ENCODE measurements at regions not wholly inside any gene's neighbourhood (a gene's known extent, or its start where the extent isn't known, plus 50 kb on each side); places are given as distances from the start of the nearest gene placed in this dataset.

DNA sequence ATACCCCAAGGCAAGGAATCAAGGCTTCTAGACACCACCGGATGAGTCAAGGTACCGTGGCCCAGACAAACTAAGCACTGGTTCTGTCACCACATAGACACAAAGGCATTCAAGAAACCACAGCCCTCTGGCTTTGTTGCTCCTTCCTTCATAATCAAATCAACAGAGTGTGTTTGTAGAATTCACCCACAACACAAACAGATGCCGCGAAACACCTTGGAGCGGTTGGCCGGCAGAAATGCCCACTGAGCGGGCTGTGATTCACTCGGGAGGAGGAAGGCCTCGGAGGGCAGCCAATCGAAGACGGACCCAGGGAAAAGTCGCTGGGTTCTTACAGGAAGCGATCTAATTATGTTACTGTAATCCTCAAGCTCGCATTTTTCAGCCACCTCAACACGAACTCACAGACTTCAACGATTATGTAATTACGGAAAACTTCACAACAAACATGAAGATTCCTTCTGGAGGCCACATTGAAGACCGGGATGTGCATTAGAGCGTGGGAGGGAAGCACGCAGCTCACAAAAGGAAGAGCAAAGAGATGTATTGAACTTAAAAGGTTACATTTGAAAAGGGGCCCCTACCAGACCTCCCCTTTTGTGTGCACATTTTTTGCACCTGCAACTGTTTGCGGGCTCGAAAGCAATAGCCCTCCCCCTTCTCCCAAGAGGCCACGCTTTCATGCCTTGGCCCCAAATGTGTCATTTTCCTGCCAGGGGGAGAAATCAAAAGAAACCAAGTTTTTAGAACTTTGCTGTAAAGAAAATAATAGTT lies 184.7 kb upstream of the PREP start:
- DNase-seq (ENCODE audit: low spot score), result peak; percentile 26

DNA sequence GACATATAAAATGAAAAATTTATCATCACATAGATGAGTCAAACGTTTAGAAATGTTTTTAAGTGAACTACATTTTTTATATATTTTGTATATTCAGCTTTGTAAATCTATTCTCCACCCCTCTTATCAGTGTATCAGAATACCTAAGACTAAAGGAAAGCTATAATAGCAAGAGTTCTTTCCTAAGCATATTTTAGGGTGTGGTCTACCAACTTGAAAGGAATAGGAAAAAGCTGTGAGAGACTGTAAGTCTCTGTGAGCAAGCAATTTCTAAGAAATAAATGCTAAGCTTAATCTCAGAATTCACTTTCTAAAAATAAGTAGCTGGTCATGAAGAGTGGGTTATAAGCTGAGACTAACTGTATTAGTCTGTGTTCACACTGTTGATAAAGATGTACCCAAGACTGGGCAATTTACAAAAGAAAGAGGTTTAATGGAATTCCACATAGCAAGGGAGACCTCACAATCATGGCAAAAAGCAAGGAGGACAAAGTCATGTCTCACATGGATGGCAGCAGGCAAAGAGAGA lies 175.4 kb upstream of the PREP start:
- no peak for DNase-seq (ENCODE audit: low spot score)

DNA sequence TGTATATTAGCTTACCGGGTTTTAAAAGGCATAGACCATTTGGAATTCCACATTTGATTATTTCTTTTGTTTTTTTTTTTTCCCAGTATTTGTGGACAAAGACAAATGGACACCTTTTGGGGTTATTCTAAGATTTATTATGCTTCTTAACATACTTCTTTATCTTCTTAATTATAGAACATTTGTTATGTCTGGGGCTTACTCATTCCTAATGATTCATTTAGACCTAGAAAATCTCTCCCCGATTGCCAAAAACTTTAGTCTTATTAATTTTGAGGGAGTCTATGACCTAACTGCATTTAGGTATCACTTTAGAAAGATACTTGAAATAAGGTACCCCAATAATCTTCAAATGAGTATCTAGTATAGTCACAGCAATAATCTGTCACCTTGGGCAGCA lies 170.7 kb upstream of the PREP start:
- no peak for DNase-seq (ENCODE audit: low spot score)

DNA sequence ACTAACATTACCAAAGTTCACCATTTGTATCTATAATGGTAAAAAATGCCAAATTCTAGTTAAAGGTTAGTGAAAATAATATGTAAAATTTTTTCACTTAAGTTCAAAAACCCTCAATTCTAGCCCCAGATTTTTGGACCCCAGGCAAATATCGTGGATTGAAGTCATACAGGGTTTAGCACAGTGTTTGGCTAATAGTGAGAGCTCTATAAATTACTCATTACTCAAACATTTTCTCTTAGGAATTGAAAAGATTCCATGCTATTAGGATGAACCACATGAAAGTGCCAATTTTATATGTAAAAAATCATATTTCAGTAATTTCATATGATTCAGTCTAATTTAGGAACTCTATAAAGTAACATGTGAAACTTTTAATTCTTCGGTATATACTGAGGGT lies 170.3 kb upstream of the PREP start:
- DNase-seq (ENCODE audit: low spot score), result no peak

DNA sequence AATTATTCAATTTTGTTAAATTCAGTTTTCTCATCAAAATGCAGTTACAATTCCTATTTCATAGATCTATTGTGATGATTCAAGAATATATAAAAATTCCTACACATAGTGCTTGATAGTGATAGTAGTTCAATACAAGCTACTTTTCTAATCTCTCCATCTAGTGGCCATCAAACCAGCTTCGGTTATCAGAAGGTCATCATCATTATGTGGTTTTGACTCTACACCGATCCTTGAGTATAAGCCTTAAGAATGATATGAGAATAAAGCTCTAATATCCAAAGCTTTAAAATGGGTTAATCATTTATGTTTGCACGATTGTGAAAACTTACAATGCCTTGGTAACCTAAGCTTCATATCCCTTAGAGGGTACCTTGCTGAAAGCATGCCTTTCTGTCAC lies 167.5 kb upstream of the PREP start:
- DNase-seq (ENCODE audit: low spot score), result peak; percentile 9

DNA sequence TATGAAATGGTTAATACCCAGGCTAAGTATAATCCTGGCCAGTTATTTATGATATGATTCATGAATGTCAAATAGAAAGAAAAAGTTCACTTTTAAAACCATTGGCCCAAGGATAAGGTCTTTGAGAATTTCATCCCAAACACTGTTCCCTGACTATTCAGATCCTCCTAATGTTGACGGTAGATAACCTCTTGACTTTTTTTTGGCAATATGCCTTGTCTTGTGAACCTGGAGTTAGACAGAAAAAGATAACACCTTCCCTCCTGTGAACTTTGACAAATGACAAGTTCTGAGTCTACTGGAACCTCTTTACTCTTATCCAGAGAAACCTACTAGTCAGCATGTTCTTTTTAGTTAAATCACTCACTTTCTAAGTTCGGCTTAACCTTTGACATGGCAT lies 166.8 kb upstream of the PREP start:
- DNase-seq (ENCODE audit: low spot score), result no peak

DNA sequence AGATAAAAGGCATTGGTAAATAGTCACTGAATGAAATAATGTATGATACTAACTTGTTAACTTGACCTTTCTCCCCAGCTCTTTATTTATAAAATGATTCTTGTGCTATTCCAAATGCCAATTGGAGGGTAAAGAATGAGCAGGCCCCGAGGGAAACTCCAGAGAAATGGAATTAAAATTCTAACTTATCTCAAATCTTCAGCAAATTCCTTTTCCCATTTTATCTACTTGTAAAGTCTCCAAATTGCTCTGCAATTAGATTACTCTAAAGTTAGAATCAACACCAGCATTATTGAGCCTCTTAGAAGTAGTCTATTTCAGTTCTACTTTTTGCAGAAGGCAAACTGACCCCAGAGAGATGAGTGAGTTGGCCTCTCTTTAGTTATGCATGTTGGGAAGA lies 165.9 kb upstream of the PREP start:
- DNase-seq (ENCODE audit: low spot score), result no peak

DNA sequence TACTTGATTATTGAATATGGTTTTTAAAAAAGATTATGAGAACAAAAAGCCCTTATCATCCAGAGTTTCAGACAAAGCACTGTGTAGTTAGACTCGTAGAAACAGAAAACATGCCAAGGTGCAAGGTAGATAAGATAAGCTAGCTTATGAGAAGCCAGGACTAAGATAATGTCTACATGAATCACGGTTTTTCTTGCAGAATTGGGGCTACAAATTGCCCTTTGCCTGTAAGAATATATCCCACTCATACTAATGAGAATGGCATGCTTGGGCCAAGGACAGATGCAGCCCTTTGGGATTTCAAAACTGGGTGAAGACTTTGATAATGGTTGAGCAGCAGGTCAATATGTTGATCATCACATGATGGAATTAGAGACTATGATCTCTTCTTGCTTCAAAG lies 165.3 kb upstream of the PREP start:
- no peak for DNase-seq (ENCODE audit: low spot score)

DNA sequence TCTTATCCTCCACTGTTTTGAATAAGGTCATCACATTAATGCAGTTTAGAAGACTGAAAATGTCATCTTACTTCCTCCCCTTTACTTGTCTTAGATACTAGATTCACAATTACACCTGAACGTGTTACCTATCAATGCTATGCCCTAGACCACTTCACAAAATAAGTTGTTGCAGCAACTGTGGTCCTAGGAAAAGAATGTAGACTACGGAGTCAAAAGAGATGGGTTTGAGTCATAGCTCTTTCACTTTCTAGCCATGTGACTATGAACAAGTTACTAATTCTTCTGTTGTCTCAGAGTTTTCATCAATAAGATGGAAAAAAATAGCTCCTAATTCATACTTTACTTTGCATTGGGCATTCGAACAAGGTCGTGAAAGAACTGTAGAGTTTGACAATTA lies 164.3 kb upstream of the PREP start:
- DNase-seq (ENCODE audit: low spot score), result no peak

DNA sequence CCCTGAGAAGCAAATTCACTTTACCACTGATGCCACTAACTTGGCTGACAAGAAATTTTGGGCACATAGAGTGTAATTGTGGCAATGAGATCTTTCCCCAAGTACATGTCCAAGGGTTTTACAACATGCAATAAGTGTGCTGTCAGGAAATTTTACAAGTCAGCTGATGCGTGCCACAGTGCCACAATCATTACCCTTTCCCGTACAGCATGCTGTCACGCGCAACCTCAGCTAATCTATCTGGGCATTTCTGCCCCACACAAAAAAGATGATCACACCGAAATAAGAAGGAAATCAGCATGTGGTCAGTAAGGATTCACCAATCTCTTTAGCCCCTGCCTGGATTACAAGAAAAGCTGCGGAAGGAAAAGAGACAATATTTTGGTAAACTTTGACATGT lies 163.6 kb upstream of the PREP start:
- no peak for DNase-seq (ENCODE audit: low spot score)

DNA sequence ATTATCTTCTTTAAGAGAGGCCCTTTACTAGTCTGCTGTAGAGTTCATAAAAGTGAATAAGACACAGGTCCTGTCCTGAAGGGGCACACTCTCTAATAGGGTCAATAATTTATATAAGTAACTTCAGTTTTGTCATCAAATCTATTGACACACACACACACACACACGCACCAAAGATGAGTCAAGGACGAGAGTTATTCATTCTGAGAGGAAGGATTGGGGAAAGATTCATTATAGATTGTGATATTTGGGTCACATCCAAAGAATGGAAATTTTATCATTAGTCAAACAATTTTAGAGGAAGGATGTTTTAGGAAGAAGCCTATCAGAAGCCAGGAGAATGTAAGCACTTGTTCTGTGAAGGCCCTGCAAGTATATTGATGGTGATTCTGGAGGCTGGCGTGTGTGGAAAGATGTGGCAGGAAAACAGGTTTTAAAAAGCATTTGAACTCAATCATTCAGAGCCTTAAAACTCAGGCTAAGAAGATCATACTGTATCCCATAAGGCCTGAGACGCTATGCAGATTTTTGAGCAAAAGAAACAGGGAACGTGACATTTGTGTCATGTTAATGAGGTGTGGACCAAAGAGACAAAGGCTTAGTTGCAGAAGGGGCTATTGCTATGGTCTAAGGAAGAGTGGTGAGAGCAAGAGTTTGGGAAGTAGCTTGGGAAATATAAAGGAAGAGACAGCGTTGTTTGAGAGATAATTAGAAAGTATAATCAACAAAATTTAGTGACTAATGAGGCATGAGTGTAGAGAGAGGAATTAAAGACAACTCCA lies 161.4 kb upstream of the PREP start:
- DNase-seq (ENCODE audit: low spot score), result no peak

DNA sequence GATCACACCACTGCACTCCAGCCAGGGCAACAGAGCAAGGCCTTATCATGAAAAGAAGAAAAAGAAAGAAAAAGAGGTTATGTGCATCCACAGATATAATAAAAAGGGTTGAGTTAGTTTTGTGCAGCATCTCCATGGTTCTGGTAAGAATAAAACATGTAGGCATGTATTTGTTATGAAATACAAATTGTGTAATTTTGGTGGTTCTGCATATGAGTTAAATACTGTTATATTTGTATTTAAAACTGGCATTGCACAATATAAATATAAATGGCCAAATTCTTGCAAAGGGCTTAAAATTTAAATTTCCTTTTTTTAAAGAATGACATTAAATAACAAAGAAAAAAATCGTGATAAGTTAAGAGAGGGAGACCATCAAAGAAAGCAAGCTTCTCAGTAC lies 159.1 kb upstream of the PREP start:
- no peak for DNase-seq (ENCODE audit: low spot score)

DNA sequence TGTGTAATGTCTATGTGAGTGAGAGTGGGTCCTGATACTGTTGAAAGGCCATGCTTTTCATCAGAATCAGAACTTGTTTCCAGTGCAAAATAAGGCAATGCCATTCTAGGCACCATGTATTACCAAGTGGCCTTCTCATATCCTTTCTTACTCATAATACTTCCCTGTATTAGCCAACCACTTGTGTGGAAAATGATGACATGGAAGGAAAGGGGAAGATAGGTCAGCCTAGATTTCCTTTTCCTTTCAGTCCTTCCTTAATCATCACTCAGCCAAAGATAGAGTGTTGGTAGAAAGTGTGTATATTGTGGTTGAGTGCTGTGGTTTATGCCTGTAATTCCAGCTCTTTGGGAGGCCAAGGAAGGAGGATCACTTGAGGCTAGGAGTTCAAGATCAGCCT lies 158.6 kb upstream of the PREP start:
- no peak for DNase-seq (ENCODE audit: low spot score)

DNA sequence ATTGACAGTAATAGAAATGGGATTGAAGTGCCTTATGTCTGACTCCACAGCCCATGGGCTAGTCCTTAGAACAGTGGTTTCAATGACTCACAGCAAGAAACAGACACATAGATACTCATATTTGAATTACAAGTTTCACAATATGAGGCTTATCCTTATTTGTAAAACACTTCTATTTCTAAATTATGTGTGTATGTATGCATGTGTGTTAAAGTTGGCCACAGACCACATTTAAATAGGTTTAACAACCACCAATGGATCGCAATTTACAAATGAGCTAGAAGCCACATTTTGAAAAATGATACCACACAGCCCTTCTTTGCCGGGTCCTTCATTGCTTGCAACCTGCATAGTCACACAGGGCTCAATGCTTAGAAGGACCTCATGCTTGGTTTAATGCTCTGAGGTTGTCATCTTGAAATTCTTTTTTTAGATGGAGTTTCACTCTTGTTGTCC lies 157.8 kb upstream of the PREP start:
- DNase-seq (ENCODE audit: low spot score), result no peak

DNA sequence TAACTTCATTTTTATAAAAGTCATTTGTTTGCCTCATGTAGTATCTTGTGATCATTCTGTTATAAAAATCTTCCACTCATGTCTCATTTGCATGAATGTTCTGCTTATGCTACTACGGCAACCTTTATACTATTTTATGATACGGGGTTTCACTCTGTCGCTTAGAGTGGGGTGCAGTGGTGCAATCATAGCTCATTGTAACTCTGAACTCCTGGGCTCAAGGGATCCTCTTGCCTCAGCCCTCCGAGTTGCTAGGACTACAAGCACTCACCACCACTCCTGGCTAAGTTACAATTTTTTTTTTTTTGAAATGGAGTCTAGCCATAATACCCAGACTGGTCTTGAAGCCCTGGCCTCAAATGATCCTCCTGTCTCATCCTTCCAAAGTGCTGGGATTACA lies 154.4 kb upstream of the PREP start:
- no peak for DNase-seq (ENCODE audit: low spot score)

DNA sequence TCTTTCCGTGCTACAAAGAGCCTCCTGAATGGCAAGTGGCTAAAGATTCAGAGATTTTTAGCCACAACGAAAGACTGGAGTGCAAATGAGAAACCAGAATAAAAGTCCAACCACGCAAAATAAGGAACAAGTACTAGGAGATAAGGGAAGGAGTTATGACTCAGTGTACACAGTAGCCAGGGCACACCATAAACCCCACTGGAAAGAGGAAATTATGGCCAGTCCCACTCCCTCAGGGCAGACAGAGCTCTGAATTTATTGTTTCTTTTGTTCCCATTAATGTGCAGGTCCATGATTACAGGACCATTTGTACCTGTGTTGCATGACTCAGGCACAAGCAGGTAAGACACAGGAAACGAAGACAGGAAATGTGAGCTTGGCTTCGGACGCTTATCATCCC lies 150.3 kb upstream of the PREP start:
- DNase-seq (ENCODE audit: low spot score), result no peak

DNA sequence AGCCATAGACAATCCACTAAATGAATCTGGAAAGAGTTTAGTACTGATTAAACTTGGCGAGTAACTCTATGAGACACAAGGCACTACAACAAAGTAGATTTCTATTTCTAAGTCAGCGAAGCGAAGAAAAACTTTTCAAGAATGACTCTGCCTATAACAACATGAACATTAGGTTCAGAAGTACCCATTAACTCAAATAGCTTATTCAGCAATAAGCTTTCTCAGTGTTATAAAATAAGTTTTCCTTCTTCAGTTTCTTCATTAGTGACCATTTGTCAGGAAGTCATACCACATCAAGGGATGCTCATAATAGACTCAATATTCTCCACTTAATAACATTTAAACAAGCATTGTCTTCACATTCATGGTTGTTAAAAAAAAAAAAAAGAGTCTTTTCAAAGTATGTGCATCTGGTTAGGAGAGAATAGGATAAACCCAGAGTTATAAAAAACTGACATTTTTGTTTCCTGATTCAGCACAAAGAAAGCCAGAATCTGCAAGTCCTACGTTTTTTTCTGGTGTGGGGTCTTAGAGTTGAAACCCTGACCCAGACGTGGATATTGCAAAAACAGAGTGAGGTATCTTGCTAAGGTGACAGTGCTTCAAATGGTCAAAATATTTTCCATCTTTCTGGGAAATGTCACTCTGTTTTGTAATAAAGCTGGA lies 148.2 kb upstream of the PREP start:
- no peak for DNase-seq (ENCODE audit: low spot score)

DNA sequence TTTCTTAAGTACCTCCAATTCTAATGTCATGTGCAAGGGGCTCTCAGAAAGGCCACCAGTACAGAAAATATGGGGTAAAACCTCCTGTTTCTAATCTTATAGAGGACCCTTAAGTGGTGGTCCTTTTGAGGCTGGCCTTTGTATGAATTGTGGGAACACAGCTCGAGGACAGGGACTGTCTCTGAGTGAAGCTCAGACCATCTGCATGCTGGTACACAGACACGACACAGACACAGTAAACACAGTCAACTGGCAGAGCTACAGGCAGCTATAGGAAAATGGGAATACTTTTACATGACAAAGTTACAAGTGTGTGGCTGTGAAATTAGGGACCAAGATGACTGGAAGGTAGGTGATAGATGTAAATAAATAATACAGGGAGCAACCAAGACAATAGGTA lies 143.9 kb upstream of the PREP start:
- no peak for DNase-seq (ENCODE audit: low spot score)

DNA sequence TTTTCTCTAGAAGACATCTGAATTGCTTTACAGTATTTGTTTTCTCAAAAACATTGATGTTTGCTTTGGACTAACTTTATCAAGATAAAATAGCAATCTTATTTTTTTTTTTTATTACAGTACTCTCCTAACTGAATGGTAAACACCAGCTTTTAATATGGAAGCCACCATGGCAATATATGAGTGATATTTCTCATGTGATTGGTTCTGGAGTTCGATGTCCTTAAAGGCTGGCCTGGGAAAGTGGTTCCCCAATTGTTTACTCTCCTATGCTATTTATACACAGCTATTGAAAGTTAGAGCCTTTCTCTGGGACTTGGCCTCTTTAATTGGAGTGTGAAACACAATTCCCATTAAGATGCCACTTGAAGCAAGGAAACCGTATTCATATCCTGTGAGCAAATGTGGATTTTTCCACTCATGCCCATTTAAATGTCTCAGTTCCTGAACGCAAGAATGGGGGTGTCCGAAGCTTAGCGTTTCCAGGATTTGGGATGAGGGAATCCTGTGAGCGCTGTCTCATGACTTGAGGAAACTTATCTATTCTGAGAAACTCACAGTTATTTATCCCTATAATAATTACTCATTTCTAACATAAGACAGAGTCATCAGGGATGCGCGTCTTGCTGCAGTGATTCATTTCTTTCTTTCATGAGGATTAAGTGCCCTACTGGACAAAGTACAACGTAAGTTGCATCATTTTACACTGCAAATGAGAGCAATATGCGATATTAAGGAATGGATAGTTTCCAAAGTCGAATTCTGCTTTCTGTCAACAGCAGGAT lies 143.3 kb upstream of the PREP start:
- DNase-seq (ENCODE audit: low spot score), result no peak

DNA sequence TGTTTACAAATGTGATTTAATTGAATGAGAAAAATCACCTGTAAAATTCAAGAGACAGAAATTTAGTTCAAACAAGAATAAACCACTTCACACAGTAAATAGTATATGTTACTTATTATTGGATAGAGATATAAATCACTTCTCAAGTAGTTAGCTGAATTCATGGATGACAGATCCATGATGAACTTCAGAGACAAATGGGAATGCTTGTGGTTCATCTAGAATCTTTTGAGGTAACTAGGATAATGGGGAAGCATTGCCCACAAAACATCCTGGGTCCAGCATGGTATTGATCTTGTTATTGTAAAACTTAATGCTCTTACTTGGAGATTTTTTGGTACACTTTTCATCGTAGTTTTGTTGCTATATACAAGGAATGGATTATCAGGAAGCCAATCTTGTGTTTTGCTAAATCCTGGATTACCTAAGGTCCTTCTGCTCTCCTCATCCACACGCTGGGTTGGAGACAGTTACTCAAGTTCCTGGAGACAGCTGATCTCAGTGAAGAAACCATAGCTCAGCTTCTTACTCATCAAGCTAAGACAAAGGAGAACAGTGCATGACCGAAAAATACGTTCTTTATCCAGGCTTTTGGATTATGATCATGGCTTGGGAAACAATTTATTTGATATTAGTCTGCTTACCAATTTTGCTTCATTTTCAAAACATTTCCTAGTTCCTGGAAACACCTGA lies 142.5 kb upstream of the PREP start:
- no peak for DNase-seq (ENCODE audit: low spot score)

DNA sequence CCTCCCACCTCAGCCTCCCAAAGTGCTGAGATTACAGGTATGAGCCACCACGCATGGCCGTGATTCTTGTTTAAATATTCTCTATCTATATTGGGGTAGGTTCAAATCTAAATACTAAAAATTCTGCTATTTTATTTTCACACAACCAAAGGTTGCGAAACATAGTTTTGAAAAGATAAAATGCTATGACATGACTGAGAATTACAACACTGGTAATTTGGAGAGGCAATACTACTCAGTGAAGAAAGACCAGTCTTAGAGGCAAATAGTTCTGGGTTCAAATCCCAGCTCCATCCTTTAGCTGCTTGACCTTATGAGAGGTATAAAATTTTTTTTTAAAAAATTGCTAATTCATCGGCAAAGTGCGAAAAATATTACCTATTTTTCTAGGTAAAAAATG lies 137.0 kb upstream of the PREP start:
- DNase-seq (ENCODE audit: low spot score), result no peak
